Hematopoietic multipotent progenitor cell treated with erythropoietin and hydrocortisone succinate and interleukin-3 and kit ligand, for 8 days (in vitro differentiated cells): ENCODE measurements at regions not wholly inside any gene's neighbourhood (a gene's known extent, or its start where the extent isn't known, plus 50 kb on each side); places are given as distances from the start of the nearest gene placed in this dataset.

Experiments
- DNase-seq: peaks from one replicate; pipeline ENCODE4 v3.0.0-alpha.2; 2015

- DNase-seq: no peak
These were observed 516.8 kb downstream of the PSAT1 start for GRCh38 chr9:78813602-78814180.

- DNase-seq: peak; percentile 55
These were observed 524.3 kb downstream of the PSAT1 start for GRCh38 chr9:78821126-78821822.

DNA sequence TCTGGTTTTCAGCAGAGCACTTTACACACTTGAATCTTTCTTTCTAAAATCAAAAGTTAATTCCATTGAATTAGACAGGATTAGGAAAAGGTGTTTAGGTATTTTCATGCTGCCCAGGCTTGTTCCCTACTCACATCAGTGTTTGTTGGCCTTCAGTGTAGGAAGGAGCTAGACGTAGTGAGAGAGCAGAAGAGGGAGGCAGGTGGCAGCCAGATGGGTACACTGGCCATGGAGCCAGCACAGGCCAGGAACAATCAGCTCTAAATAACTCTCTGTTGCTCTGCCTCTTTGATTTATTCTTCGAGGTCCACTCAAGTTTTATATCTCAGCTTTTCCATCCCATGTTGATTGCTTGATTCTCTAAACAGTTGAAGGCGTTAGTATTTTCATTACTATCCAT, 529.6 kb downstream of the PSAT1 start:
- no peak for DNase-seq

GRCh38 chr9:78828521-78828920, 531.6 kb downstream of the PSAT1 start:
- no peak for DNase-seq

DNA sequence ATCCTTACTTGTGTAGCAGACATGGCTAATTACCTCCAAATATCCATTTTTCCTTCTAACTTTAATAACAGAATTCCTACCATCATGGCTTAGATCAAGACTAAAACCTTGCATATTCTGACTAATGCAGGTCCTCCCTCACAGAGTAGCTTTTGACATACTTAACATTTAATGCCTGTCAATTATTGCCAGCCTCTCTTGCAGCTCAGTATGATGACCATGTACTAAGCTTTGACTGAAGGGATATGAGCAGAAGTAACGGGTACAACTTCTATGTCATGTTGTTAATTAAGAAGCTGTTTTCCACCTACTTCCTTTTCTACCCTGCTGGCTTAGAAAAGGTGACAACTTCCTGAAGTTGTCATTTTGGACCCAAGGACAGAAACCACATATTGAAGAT, 533.4 kb downstream of the PSAT1 start:
- no peak for DNase-seq

DNA sequence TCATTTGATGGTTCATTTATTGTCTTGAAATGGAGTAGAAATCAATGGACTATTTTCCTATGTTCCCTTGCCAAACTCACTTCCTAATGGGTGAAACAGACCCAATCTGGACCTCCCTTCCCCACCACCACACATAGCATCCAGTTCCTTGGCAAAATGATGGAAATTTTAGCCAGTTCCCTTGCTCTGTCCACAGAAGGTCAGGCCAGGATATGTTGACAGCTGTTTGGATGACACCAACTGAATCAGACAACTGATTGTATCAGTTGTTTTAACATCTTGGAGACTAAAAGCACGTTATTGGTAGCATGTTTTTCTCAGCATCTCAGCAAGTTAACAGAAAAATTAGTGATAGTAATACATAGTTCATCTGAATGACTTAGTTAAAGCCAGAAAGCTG, 534.8 kb downstream of the PSAT1 start:
- DNase-seq: no peak

- no peak for DNase-seq
These were observed 539.1 kb downstream of the PSAT1 start for GRCh38 chr9:78835928-78836450.

- DNase-seq: no peak
These were observed 542.3 kb downstream of the PSAT1 start for GRCh38 chr9:78839252-78839651.

DNA sequence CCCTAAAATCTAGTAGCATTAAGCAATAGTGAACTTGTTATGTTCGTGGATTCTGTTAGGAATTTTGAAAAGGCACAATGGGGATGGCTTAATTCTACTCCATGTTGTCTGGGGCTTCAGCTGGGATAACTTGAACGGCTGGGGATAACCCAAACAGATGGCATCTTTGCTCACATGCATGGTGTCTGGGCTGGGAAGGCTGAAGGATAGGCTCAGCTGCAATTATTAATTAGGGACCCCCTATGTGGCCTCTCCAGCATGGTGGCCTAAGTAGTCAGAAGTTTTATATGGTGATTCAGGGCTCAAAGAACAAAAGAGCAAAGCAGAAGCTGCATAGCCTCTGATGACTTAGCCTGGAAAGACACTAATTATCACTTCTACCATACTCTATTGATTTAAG, 551.1 kb downstream of the PSAT1 start:
- DNase-seq: no peak

DNA sequence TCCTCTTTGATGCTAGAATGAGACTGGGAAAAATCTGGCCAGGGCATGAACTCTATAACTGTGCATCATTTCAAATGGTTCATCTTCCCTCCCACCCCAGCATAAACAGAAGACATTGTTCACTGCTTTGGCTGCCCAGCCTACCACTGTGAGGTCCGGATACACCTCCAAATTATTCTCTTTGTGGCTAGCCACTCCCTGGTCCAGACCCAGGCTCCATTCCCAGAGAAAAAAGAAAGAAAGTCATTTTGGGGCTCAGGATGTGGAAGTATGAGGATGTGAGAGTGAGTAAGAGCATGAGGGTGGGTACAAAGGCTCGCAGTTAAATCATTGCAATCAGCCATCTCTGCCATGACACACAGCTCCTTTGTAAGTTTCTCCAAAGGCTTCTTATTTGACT, 559.2 kb downstream of the PSAT1 start:
- DNase-seq: no peak

DNA sequence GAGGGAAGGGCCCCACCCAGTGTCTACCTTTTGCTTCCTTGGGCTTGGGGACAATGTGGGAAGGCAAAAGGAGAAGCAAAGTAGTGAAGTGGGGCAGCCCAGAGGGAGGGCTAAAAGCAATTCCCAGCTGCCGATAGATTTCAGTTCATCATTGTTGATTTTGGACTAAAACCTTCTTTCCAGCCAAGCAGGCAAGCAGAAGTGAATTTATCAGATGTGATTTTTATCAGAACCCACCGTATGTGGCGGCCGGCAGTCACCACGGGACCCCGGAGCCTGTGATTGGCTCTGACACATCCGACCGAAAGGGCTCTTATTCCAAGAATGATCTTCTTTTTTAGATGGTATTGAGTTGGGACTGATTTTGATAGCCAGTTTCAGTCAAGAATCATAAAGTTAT, 559.9 kb downstream of the PSAT1 start:
- DNase-seq: no peak

DNA sequence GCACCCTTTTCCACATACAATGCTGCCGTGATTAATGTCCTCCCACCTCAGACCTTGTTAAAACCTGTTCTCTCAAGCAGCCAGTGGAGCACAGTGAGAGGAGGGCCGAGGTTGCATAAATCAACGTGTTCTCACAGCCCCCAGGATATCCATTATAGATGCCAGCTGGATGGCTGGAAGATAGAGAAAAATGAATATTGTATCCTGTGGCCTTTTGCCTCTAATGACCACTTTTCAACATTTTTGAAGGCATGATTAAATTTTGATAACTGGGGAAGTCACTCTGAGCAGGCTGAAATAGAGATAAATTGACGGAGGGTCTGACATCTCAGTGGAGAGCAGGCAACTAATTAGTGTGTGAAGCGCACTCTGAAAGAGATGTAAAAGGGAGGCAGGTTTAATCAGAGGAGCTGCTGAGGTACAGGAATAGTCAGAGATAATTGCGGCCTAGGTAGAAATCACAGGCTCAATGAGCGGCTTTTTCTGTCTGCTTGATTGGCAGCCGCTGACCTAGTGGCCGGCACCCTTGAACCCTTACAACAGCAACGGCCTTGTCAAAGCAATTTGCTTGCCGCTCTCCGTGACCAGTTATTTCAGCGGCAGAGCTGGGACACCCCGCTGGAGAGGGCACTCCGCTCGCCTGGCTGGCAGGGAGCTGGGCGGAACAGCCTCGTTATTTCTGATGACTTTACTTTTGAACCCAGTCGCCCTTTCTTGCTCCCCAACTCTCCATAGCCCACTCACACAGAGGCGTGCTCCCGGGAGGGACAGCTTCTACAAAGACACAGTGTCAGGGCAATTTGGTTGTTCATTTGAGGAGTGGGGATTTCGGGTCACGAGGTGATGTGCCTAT, 560.7 kb downstream of the PSAT1 start:
- DNase-seq: no peak

DNA sequence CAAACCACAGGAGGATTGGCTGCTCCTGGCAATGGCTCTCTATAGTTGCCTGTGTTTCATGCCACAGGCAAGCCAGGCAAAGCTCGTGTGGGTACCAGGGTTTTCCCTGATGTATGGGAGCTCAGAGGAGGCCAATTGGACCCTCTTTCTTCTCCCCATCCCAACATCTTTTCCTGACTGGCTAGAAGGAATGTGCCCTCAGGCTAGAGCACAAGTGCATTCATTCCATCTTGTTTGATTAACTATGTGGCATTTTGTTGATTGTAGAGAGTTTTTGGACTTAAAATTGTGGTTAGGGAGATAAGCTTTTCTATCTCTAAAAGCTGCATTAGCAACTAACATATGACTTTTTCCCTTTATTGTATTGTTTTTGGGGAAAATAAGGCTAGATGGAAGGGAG, 561.3 kb downstream of the PSAT1 start:
- DNase-seq: no peak

DNA sequence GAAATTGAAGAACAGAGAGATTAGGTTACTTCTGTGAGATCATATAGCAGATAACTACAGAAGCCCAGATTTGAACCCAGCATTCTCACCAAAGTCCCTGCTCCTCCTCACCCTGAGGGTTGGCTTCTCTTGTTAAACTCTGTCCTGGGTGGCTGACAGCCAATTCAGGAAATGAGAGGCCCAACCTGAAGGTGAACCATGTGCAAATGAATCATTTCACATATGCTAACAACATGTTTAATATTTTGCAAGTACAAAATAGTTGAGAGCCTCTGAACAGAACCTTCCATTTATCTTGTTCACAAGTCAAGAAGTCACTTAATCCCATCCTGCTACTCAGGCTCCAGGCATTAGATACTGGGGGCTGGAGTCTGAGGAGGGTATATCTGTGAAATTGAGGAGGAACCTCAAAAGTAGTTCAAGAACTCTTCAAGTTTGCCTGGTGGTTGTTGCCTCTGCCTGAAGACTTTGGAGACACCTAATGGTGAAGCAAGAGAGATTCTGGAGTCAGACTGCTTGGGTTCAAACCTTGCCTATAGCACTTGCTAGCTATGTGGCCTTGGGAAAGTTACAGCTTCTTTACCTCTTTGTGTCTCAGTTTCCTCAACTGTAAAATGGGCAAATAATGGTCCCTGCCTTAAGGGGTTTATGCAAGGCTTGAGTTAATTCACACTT, 564.0 kb downstream of the PSAT1 start:
- DNase-seq: no peak

- no peak for DNase-seq
These were observed 566.6 kb downstream of the PSAT1 start for GRCh38 chr9:78863531-78863930.

- DNase-seq: no peak
These were observed 568.8 kb downstream of the PSAT1 start for GRCh38 chr9:78865737-78866136.

DNA sequence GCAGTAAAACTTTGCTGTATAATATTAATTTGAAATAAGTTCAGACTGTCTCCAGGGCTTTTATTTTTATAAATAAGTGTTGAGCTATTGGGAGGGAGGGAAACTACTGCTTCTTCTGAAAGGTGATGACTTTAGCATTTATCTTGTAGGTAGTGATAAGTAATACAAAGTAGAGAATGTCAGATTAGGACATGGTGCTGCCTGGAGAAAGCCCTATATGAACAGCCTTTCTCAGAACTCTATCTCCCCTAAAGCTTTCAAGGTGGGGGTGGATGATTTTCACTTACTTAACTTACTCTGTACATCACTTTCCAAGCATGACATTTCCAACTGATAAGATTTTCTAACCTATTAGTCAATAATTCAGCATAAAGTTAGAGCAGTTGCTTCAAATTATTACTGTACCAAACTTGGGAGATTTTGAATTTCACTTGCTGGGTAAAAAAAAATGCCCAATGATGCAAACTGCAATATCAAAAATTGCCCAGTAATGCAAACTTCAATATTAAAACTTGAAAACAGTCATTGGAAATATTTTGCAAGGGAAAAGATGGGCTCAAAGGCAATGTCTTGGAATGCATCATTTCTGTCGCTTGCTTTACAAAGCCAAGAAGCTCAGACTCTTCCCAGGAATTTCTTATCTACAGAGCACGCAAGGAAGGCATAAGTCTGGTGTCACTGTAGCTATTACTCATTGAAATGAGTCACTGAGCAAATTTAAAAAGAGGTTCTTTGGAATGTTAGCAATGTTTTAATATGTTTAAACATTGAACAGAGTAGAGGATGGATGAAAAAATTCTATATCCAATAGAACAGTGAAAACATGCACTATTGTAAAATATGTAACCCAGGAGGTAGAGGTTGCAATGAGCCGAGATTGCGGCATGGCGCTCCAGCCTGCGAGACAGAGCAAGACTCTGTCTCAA, 569.5 kb downstream of the PSAT1 start:
- no peak for DNase-seq

DNA sequence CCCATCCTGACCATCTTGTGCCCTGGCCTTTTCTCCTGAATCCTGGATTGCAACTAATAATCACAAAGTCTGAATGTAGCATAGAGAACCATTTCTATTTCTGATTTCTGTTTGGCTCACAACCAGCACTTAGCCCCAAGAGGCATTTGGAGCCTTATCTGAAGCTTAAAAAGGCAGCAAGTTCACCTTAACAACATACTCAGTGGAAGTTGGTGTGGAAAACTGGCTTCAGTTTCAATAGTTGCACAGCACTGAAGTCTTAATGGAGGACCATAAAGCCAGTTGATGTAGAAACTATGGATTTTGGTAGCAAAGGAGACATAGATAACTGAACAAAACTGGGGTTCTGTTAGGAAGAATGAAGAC, 574.1 kb downstream of the PSAT1 start:
- DNase-seq: no peak

GRCh38 chr9:78871452-78872331, 574.8 kb downstream of the PSAT1 start:
- no peak for DNase-seq

DNA sequence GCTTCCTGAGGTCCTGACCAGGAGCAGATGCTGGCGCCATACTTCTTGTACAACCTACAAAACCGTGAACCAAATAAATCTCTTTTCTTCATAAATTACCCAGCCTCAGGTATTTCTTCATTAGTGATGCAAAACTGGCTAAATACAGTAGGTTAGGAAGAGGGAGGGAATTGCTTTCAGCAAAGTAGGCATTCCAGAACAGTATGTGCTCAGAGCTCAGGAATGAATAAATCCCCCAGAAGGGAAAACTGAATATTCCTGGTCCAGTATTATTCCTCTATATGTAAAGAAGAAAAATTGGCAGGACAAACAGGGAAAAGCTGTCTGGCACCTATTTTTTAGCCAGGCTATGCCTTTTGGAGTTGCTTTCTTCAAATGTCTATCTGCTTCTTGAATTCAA, 577.1 kb downstream of the PSAT1 start:
- DNase-seq: no peak
